IMR-90 (cell line): ENCODE measurements at regions not wholly inside any gene's neighbourhood (a gene's known extent, or its start where the extent isn't known, plus 50 kb on each side); places are given as distances from the start of the nearest gene placed in this dataset.

ENCODE experiments used
- ATAC-seq: fragments of 200-7000 bp; cut with Tn5 transposase; 2 replicates; pipeline ENCODE4 v1.9.1; 2020; ENCODE audit warnings: low read depth, mild to moderate bottlenecking, moderate library complexity
- BruUV-seq: library from RNA; stranded (reverse); fragments of 400-500 nt; replicated peaks from 2 replicates; lab custom pipeline; 2021; lab: Mats Ljungman, UMichigan
- CTCF ChIA-PET: fragments of 300-600 bp; formaldehyde crosslinking; extraction: SDS; loops from one replicate; lab custom pipeline; 2021; ENCODE audit warnings: antibody characterized with exemption; lab: Yijun Ruan, JAX
- POLR2A ChIA-PET: fragments of 300-600 bp; sonication (Branson Sonifier 250); formaldehyde crosslinking; loops from one replicate; lab custom pipeline; 2022; ENCODE audit warnings: antibody characterized with exemption; ENCODE audit not compliant: unreplicated experiment; lab: Charles Lee
- DNase-seq: peaks from one replicate; pipeline ENCODE4 v3.0.0; 2013
- H2AFZ ChIP-seq: replicated peaks from 2 replicates; pipeline ENCODE3; 2013; ENCODE audit warnings: low read length, mild to moderate bottlenecking; ENCODE audit not compliant: poor library complexity
- H2AK5ac ChIP-seq: 2 replicates; pipeline ENCODE4 v1.6.1; 2013; ENCODE audit warnings: low read depth, low read length, inconsistent platforms
- H2AK9ac ChIP-seq: replicated peaks from 2 replicates; pipeline ENCODE3; 2013; ENCODE audit warnings: mild to moderate bottlenecking, low read depth, low read length, moderate library complexity; ENCODE audit not compliant: poor library complexity
- H2BK120ac ChIP-seq: 2 replicates; pipeline ENCODE4 v1.6.1; 2013; ENCODE audit warnings: low read depth, low read length, inconsistent platforms
- H2BK15ac ChIP-seq: 3 replicates; pipeline ENCODE4 v1.6.1; 2013; ENCODE audit warnings: low read depth, low read length, inconsistent platforms
- H2BK20ac ChIP-seq: 2 replicates; pipeline ENCODE4 v1.6.1; 2013; ENCODE audit warnings: low read depth, mild to moderate bottlenecking, inconsistent platforms, low read length, moderate library complexity
- H2BK5ac ChIP-seq: 2 replicates; pipeline ENCODE4 v1.6.1; 2013; ENCODE audit warnings: mild to moderate bottlenecking, low read depth, low read length, inconsistent platforms; ENCODE audit not compliant: poor library complexity, severe bottlenecking
- H3K14ac ChIP-seq: replicated peaks from 2 replicates; pipeline ENCODE4 v1.6.1; 2013; ENCODE audit warnings: low read depth, low read length, inconsistent platforms
- H3K18ac ChIP-seq: 2 replicates; pipeline ENCODE4 v1.6.1; 2013; ENCODE audit warnings: low read depth, low read length, control low read depth
- H3K23ac ChIP-seq: 2 replicates; pipeline ENCODE4 v1.6.1; 2013; ENCODE audit warnings: low read depth, low read length, inconsistent platforms
- H3K27ac ChIP-seq: 2 replicates; pipeline ENCODE4 v1.5.1; 2013; ENCODE audit warnings: mild to moderate bottlenecking, control low read depth, low read length; ENCODE audit not compliant: insufficient read depth
- H3K27me3 ChIP-seq: 2 replicates; pipeline ENCODE4 v1.6.1; 2013; ENCODE audit warnings: low read length; ENCODE audit not compliant: control insufficient read depth, insufficient read depth
- H3K36me3 ChIP-seq: 2 replicates; pipeline ENCODE4 v1.6.1; 2013; ENCODE audit warnings: low read length, mixed read lengths; ENCODE audit not compliant: control insufficient read depth, insufficient read depth
- H3K4ac ChIP-seq: 2 replicates; pipeline ENCODE4 v1.6.1; 2013; ENCODE audit warnings: low read depth, low read length, inconsistent platforms
- H3K4me1 ChIP-seq: 2 replicates; pipeline ENCODE4 v1.6.1; 2013; ENCODE audit warnings: low read length, mixed read lengths; ENCODE audit not compliant: control insufficient read depth, insufficient read depth
- H3K4me2 ChIP-seq: 2 replicates; pipeline ENCODE4 v1.6.1; 2013; ENCODE audit warnings: low read depth, mild to moderate bottlenecking, control low read depth, low read length, moderate library complexity
- H3K4me3 ChIP-seq: 2 replicates; pipeline ENCODE4 v1.5.1; 2013; ENCODE audit warnings: low read depth, mild to moderate bottlenecking, control low read depth, low read length, moderate library complexity; ENCODE audit not compliant: insufficient read depth
- H3K56ac ChIP-seq: 2 replicates; pipeline ENCODE4 v1.6.1; 2013; ENCODE audit warnings: low read length, inconsistent platforms; ENCODE audit not compliant: insufficient read depth; ENCODE audit errors: extremely low read depth
- H3K79me1 ChIP-seq, 2 experiments: 2 replicates each; pipeline ENCODE4 v1.6.1; 2013; ENCODE audit warnings: low read length in 2 of 2, inconsistent platforms in 1 of 2, low read depth in 1 of 2
- H3K9ac ChIP-seq: 2 replicates; pipeline ENCODE4 v1.6.1; 2013; ENCODE audit warnings: low read depth, low read length, control low read depth
- H3K9me1 ChIP-seq: 2 replicates; pipeline ENCODE4 v1.6.1; 2013; ENCODE audit warnings: low read length, inconsistent platforms; ENCODE audit not compliant: insufficient read depth
- H3K9me3 ChIP-seq: 2 replicates; pipeline ENCODE4 v1.6.1; 2013; ENCODE audit warnings: low read length; ENCODE audit not compliant: control insufficient read depth, insufficient read depth
- H4K20me1 ChIP-seq: 2 replicates; pipeline ENCODE4 v1.6.1; 2013; ENCODE audit warnings: low read length, inconsistent platforms; ENCODE audit not compliant: insufficient read depth
- H4K5ac ChIP-seq: 2 replicates; pipeline ENCODE4 v1.6.1; 2013; ENCODE audit warnings: mild to moderate bottlenecking, low read depth, low read length, control low read depth
- H4K8ac ChIP-seq, 2 experiments: 2 replicates each; pipeline ENCODE4 v1.6.1; 2013; ENCODE audit warnings: low read depth in 2 of 2, low read length in 2 of 2, control low read depth in 1 of 2, inconsistent platforms in 1 of 2
- H4K91ac ChIP-seq: 2 replicates; pipeline ENCODE4 v1.6.1; 2013; ENCODE audit warnings: low read depth, low read length, inconsistent platforms; ENCODE audit not compliant: insufficient read depth
- BHLHE40 ChIP-seq: fragments of 150-350 bp; IDR thresholded peaks from 2 replicates; pipeline ENCODE4 v1.6.1; 2016; ENCODE audit warnings: mild to moderate bottlenecking, low read depth, low read length
- CEBPB ChIP-seq: IDR thresholded peaks from 2 replicates; pipeline ENCODE4 v1.6.1; 2012; ENCODE audit warnings: low read depth, low read length, improper control_type of control experiment
- CTCF ChIP-seq: conservative IDR thresholded peaks from 2 replicates; pipeline ENCODE4 v1.5.1; 2012; ENCODE audit warnings: mild to moderate bottlenecking, low read depth, low read length, improper control_type of control experiment
- ELK1 ChIP-seq: fragments of 150-350 bp; IDR thresholded peaks from 2 replicates; pipeline ENCODE4 v1.6.1; 2016; ENCODE audit warnings: low read depth, mild to moderate bottlenecking, low read length, moderate library complexity, borderline replicate concordance
- FOS ChIP-seq: fragments of 150-350 bp; IDR thresholded peaks from 2 replicates; pipeline ENCODE4 v1.6.1; 2016; ENCODE audit warnings: low read depth, low read length
- MAFK ChIP-seq: IDR thresholded peaks from 2 replicates; pipeline ENCODE4 v1.6.1; 2012; ENCODE audit warnings: low read depth, low read length, improper control_type of control experiment
- MXI1 ChIP-seq: IDR thresholded peaks from 2 replicates; pipeline ENCODE4 v1.6.1; 2012; ENCODE audit warnings: low read depth, mild to moderate bottlenecking, low read length, moderate library complexity, borderline replicate concordance
- NFE2L2 ChIP-seq: fragments of 150-350 bp; IDR thresholded peaks from 2 replicates; pipeline ENCODE4 v1.6.1; 2016; ENCODE audit warnings: low read depth, mild to moderate bottlenecking, low read length
- POLR2A ChIP-seq: IDR thresholded peaks from 2 replicates; pipeline ENCODE4 v1.6.1; 2012; ENCODE audit warnings: mild to moderate bottlenecking, low read depth, low read length
- RCOR1 ChIP-seq: IDR thresholded peaks from 2 replicates; pipeline ENCODE4 v1.6.1; 2012; ENCODE audit warnings: mild to moderate bottlenecking, low read length, improper control_type of control experiment; ENCODE audit not compliant: insufficient replicate concordance
- RFX5 ChIP-seq: IDR thresholded peaks from 2 replicates; pipeline ENCODE4 v1.8.0; 2012; ENCODE audit warnings: low read depth, mild to moderate bottlenecking, low read length, moderate library complexity
- SMC3 ChIP-seq: fragments of 150-350 bp; IDR thresholded peaks from 2 replicates; pipeline ENCODE4 v1.6.1; 2016; ENCODE audit warnings: low read depth, mild to moderate bottlenecking, antibody characterized with exemption, low read length, moderate library complexity
- USF2 ChIP-seq: fragments of 150-350 bp; IDR thresholded peaks from 2 replicates; pipeline ENCODE4 v1.6.1; 2017; ENCODE audit warnings: mild to moderate bottlenecking, antibody characterized with exemption, low read length, low read depth
- WGBS, 2 experiments: methylation state at CpG; one replicate each; pipeline versions ENCODE4 v1.1.5 to v1.1.7; 2013; ENCODE audit warnings: missing lambda C conversion rate in 2 of 2; ENCODE audit not compliant: insufficient read length in 1 of 2; ENCODE audit errors: extremely low coverage in 2 of 2; 5-methylcytosine and 5-hydroxymethylcytosine counted together
- dilution Hi-C: fragments of 300-500 bp; cut with HindIII; formaldehyde crosslinking; loops from one replicate; pipeline ENCODE4 v1.14.3; 2018; ENCODE audit warnings: low sequenced_read_pairs; ENCODE audit not compliant: unreplicated experiment
- in situ Hi-C: fragments of 300-500 bp; cut with MboI; formaldehyde crosslinking; loops from 3 replicates; pipeline ENCODE4 v1.14.3; 2019; ENCODE audit warnings: low sequenced_read_pairs, inconsistent platforms, mixed read lengths
- intact Hi-C: fragments of 100-400 bp; cut with micrococcal nuclease; formaldehyde crosslinking; loops from 2 replicates; pipeline ENCODE4 v1.10.0; 2022

- Histone ChIP-seq H3K36me3 (no peaks in the 10 kb centered on the region), H2BK120ac (no peak overlapping the region), H4K91ac (no peak overlapping the region), H3K79me1 (no peaks in the 10 kb centered on the region), H2AFZ (no peak overlapping the region), H3K27me3 (peaks cover 3% of the 10 kb centered on the region; the same call in 1 of the 2 replicates), H3K4me1 (no peaks in the 10 kb centered on the region), H3K56ac (no peak overlapping the region), H2AK5ac (no peak overlapping the region), H3K4me2 (no peak overlapping the region), H3K9me3 (no peaks in the 10 kb centered on the region), H2BK15ac (no peak overlapping the region), H3K4ac (no peak overlapping the region), H2BK20ac (no peak overlapping the region), H3K27ac (no peak overlapping the region), H3K14ac (no peak overlapping the region), H3K9ac (no peak overlapping the region), H3K4me3 (no peak overlapping the region), H2AK9ac (no peak overlapping the region), H4K5ac (no peak overlapping the region), H4K20me1 (no peaks in the 10 kb centered on the region), H3K18ac (no peak overlapping the region), H2BK5ac (no peak overlapping the region), H3K23ac (no peak overlapping the region), H3K9me1 (no peaks in the 10 kb centered on the region), H4K8ac (no peak overlapping the region)
- ChIA-PET POLR2A (no interaction called here), CTCF (no interaction called here)
- DNase-seq (no peak), ATAC-seq (no peak)
- intact Hi-C loops (no loop called here), in situ Hi-C loops (no loop called here), dilution Hi-C loops (no loop called here)
- no peak for TF ChIP-seq FOS
- no peak for TF ChIP-seq RCOR1
- no peak for TF ChIP-seq CEBPB
- no peak for TF ChIP-seq POLR2A
- no peak for TF ChIP-seq BHLHE40
- no peak for TF ChIP-seq RFX5
- TF ChIP-seq USF2: no peak
- no peak for TF ChIP-seq MXI1
- TF ChIP-seq NFE2L2: no peak
- TF ChIP-seq ELK1: no peak
- no peak for TF ChIP-seq CTCF
- TF ChIP-seq SMC3: no peak
- no peak for TF ChIP-seq MAFK
- BruUV-seq: no TSS peak
- no CpG with 5 or more reads among the region's 10 CpGs for WGBS, 2 experiments
These were observed 261.2 kb downstream of the PTPRU start for GRCh38 chr1:29497395-29498125.
